ENCODE measurements at regions not wholly inside any gene's neighbourhood (a gene's known extent, or its start where the extent isn't known, plus 50 kb on each side); places are given as distances from the start of the nearest gene placed in this dataset.

GRCh38 chr14:82060219-82060618 lies 526.6 kb upstream of the SEL1L start:
- TF ChIP-seq POLR2A (IDR thresholded peaks at IDR 0.05; ENCODE audit: low read depth, low read length), result no peak
- TF ChIP-seq POLR2AphosphoS5 (IDR thresholded peaks at IDR 0.05; ENCODE audit: low read depth, low read length), result no peak
- TF ChIP-seq TAF1 (IDR thresholded peaks at IDR 0.05; ENCODE audit: borderline replicate concordance, low read depth, low read length), result no peak
